ENCODE measurements at regions not wholly inside any gene's neighbourhood (a gene's known extent, or its start where the extent isn't known, plus 50 kb on each side); places are given as distances from the start of the nearest gene placed in this dataset.

GRCh38 chr6:66200390-66200789 is 493.4 kb upstream of the EYS start:
- Histone ChIP-seq H3K4me3 (no peak overlapping the region), H3K9me3 (replicated peaks) (peaks cover 7% of the 10 kb centered on the region), H3K36me3 (no peaks in the 10 kb centered on the region), H3K27me3 (ENCODE audit: low read depth) (no peaks in the 10 kb centered on the region), H3K4me1 (no peaks in the 10 kb centered on the region), H3K27ac (replicated peaks) (no peak overlapping the region)
- intact Hi-C loops (cut with micrococcal nuclease) = no loop called here
- DNase-seq = no peak
- TF ChIP-seq CTCF (IDR thresholded peaks at IDR 0.05; ENCODE audit: borderline replicate concordance) = no peak

GRCh38 chr6:66199171-66199570 is 492.1 kb upstream of the EYS start:
- no peak for DNase-seq
- H3K9me3 ChIP-seq (replicated peaks) = peaks cover 7% of the 10 kb centered on the region
- no peaks in the 10 kb centered on the region for H3K36me3 ChIP-seq

GRCh38 chr6:66198062-66198624 is 491.1 kb upstream of the EYS start:
- no peak for TF ChIP-seq CTCF (IDR thresholded peaks at IDR 0.05; ENCODE audit: borderline replicate concordance)
- H3K27me3 ChIP-seq (ENCODE audit: low read depth) = no peaks in the 10 kb centered on the region

More at GRCh38 chr6:66199171-66199570, 492.1 kb upstream of the EYS start:
- H3K4me1 ChIP-seq = no peaks in the 10 kb centered on the region
- H3K27me3 ChIP-seq (ENCODE audit: low read depth) = no peaks in the 10 kb centered on the region
- H3K27ac ChIP-seq (replicated peaks) = no peak overlapping the region
- intact Hi-C loops (cut with micrococcal nuclease) = no loop called here
- TF ChIP-seq CTCF (IDR thresholded peaks at IDR 0.05; ENCODE audit: borderline replicate concordance) = no peak
- no peak overlapping the region for H3K4me3 ChIP-seq

GRCh38 chr6:66190858-66191257 is 483.8 kb upstream of the EYS start:
- no peak for TF ChIP-seq CTCF (IDR thresholded peaks at IDR 0.05; ENCODE audit: borderline replicate concordance)
- Histone ChIP-seq H3K4me3 (no peak overlapping the region), H3K27me3 (ENCODE audit: low read depth) (no peaks in the 10 kb centered on the region), H3K36me3 (no peaks in the 10 kb centered on the region), H3K4me1 (no peaks in the 10 kb centered on the region), H3K27ac (replicated peaks) (no peak overlapping the region), H3K9me3 (replicated peaks) (peaks cover 17% of the 10 kb centered on the region)
- intact Hi-C loops (cut with micrococcal nuclease) = no loop called here
- DNase-seq = no peak

More at GRCh38 chr6:66198062-66198624, 491.1 kb upstream of the EYS start:
- no peaks in the 10 kb centered on the region for H3K4me1 ChIP-seq
- H3K36me3 ChIP-seq = no peaks in the 10 kb centered on the region
- no peak overlapping the region for H3K27ac ChIP-seq (replicated peaks)
- DNase-seq = no peak
- intact Hi-C loops (cut with micrococcal nuclease) = no loop called here
- H3K4me3 ChIP-seq = no peak overlapping the region
- H3K9me3 ChIP-seq (replicated peaks) = peaks cover 7% of the 10 kb centered on the region

GRCh38 chr6:66189915-66190314 is 482.9 kb upstream of the EYS start:
- no peaks in the 10 kb centered on the region for H3K27me3 ChIP-seq (ENCODE audit: low read depth)
- H3K27ac ChIP-seq (replicated peaks) = no peak overlapping the region
- H3K36me3 ChIP-seq = no peaks in the 10 kb centered on the region
- H3K4me1 ChIP-seq = no peaks in the 10 kb centered on the region
- no peak for DNase-seq
- H3K4me3 ChIP-seq = no peak overlapping the region
- intact Hi-C loops (cut with micrococcal nuclease) = no loop called here
- peaks cover 17% of the 10 kb centered on the region for H3K9me3 ChIP-seq (replicated peaks)
- TF ChIP-seq CTCF (IDR thresholded peaks at IDR 0.05; ENCODE audit: borderline replicate concordance) = no peak

Data from left ventricle myocardium inferior (tissue), 1 donor.